ENCODE measurements at regions not wholly inside any gene's neighbourhood (a gene's known extent, or its start where the extent isn't known, plus 50 kb on each side); places are given as distances from the start of the nearest gene placed in this dataset.

DNA sequence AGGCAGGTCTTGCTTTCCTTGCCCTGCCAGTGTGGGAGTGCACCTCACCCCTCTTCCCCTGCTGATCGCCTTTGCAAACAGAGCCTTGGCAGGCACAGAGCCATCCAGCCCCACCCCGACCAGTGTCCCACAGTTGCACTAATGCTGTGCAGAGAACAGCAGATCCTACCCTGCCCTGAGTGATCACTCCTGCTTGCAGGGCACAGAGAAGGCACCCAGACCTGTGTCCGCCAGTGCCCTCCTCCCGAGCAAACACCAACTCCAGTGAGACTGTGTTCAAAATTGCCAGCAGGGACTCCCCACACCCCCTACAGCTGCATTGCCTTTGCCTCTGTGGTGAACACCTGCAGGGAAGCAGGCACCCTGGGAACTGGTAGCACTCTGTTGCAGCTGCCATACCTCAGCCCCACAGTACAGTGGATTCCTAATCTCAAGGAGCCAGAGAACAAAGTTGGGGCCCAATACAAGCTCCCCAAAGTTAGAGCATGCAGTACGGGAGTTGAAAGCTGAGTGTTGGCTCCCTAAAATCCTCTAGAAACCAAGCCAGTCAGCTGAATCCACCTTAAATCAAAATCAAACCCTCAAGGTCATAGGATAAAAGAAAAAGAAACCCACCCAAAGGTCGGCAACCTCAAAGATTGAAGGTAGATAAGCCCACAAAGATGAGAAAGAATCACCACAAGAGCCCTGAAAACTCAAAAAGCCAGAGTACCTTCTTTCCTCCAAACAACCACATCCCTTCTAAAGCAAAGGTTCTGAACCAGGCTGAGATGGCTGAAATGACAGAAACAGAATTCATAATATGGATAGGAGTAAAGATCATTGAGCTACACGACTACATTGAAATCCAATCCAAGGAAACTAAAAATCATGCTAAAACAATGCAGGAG, 92.9 kb upstream of the PIK3R1 start:
- TF ChIP-seq, protein P1, sequence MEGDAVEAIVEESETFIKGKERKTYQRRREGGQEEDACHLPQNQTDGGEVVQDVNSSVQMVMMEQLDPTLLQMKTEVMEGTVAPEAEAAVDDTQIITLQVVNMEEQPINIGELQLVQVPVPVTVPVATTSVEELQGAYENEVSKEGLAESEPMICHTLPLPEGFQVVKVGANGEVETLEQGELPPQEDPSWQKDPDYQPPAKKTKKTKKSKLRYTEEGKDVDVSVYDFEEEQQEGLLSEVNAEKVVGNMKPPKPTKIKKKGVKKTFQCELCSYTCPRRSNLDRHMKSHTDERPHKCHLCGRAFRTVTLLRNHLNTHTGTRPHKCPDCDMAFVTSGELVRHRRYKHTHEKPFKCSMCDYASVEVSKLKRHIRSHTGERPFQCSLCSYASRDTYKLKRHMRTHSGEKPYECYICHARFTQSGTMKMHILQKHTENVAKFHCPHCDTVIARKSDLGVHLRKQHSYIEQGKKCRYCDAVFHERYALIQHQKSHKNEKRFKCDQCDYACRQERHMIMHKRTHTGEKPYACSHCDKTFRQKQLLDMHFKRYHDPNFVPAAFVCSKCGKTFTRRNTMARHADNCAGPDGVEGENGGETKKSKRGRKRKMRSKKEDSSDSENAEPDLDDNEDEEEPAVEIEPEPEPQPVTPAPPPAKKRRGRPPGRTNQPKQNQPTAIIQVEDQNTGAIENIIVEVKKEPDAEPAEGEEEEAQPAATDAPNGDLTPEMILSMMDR (IDR thresholded peaks at IDR 0.05; ENCODE audit: low read depth, low read length, poor library complexity, severe bottlenecking): no peak
- no peak for TF ChIP-seq EZH2phosphoT487 (IDR thresholded peaks at IDR 0.05; ENCODE audit: borderline replicate concordance, low read length)

Measured in DOHH2 (cell line).